DOHH2 (cell line): ENCODE measurements at regions not wholly inside any gene's neighbourhood (a gene's known extent, or its start where the extent isn't known, plus 50 kb on each side); places are given as distances from the start of the nearest gene placed in this dataset.

Experiments used
- CTCF ChIP-seq: fragments of 200-600 bp; sonication (generic); IDR thresholded peaks from one replicate; pipeline ENCODE4 v1.5.1; 2014; ENCODE audit warnings: antibody characterized with exemption, mild to moderate bottlenecking, low read depth, low read length; ENCODE audit not compliant: poor library complexity, severe bottlenecking
- EZH2phosphoT487 ChIP-seq: fragments of 200-600 bp; sonication (generic); IDR thresholded peaks from 2 replicates; pipeline ENCODE4 v1.6.1; 2017; ENCODE audit warnings: borderline replicate concordance, mild to moderate bottlenecking, antibody characterized with exemption, low read length, moderate library complexity, mixed read lengths

DNA sequence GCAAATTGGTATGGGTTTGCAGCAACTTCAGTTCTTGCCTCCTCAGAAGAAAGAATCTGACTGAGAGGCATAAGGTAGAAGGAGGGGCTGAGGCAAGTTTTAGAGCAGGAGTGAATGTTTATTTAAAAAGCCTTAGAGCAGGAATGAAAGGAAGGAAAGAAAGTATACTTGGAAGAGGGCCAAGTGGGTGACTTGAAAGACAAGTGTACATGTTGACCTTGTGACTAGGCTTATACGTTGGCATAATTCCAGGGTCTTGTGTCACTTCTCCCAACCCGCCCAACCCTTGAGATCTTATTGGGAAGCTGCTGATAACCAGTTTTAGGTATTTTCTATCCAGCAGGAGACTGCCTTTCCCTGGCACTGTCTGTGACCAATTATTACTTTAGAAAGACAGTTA, 436.9 kb upstream of the ZNF717 start:
- TF ChIP-seq CTCF (no peak), EZH2phosphoT487 (no peak)
